A549 (cell line): ENCODE measurements at regions not wholly inside any gene's neighbourhood (a gene's known extent, or its start where the extent isn't known, plus 50 kb on each side); places are given as distances from the start of the nearest gene placed in this dataset.

Source experiments
- CTCF ChIP-seq: fragments of >200 bp; sonication (Bioruptor Twin); formaldehyde crosslinking; IDR thresholded peaks from 3 replicates; pipeline ENCODE4 v1.5.1; 2016
- EHF ChIP-seq: fragments of 250-450 bp; sonication (Bioruptor Pico); IDR thresholded peaks from 2 replicates; pipeline ENCODE4 v1.5.0; 2020; ENCODE audit warnings: mild to moderate bottlenecking
- FOSL2 ChIP-seq, 2 experiments: fragments of 450-650 bp in 1 of 2; fragments of >200 bp in 1 of 2; sonication (Bioruptor Twin) in 1 of 2; formaldehyde crosslinking; IDR thresholded peaks; 2 replicates each; pipeline versions ENCODE4 v1.5.0 to v1.6.1; 2016 to 2020; ENCODE audit warnings: mild to moderate bottlenecking in 1 of 2, moderate library complexity in 1 of 2
- JUN ChIP-seq, 2 experiments: fragments of >200 bp; sonication (Bioruptor Twin); formaldehyde crosslinking; IDR thresholded peaks; 2 replicates in 1 of 2; 3 replicates in 1 of 2; pipeline ENCODE4 v1.6.1; 2016 to 2017
- MAFK ChIP-seq: fragments of 450-650 bp; IDR thresholded peaks from 2 replicates; pipeline ENCODE4 v1.6.1; 2014; ENCODE audit not compliant: partially characterized antibody
- MAX ChIP-seq: IDR thresholded peaks from 2 replicates; pipeline ENCODE4 v1.6.1; 2012
- PBX3 ChIP-seq: IDR thresholded peaks from 2 replicates; pipeline ENCODE4 v1.6.1; 2012
- POLR2A ChIP-seq: IDR thresholded peaks from 2 replicates; pipeline ENCODE4 v1.6.1; 2012; ENCODE audit warnings: mild to moderate bottlenecking, low read length
- RAD21 ChIP-seq, 2 experiments: fragments of >200 bp in 1 of 2; sonication (Bioruptor Twin) in 1 of 2; formaldehyde crosslinking in 1 of 2; IDR thresholded peaks in 1 of 2; conservative IDR thresholded peaks in 1 of 2; 2 replicates in 1 of 2; 3 replicates in 1 of 2; pipeline ENCODE4 v1.6.1; 2012 to 2018; ENCODE audit warnings: inconsistent platforms in 1 of 2
- REST ChIP-seq: fragments of 200-600 bp; sonication (generic); IDR thresholded peaks from 2 replicates; pipeline ENCODE4 v1.6.1; 2016; ENCODE audit warnings: antibody characterized with exemption, mild to moderate bottlenecking, moderate library complexity
- SMC3 ChIP-seq: fragments of >200 bp; sonication (Bioruptor Twin); formaldehyde crosslinking; IDR thresholded peaks from 3 replicates; pipeline ENCODE4 v1.6.1; 2018; ENCODE audit warnings: inconsistent platforms

GRCh38 chr10:80741278-80741677 is 203.6 kb downstream of the SH2D4B start:
- TF ChIP-seq POLR2A = no peak
- no peak for TF ChIP-seq REST
- no peak for TF ChIP-seq CTCF
- no peak for TF ChIP-seq FOSL2 (IDR thresholded peaks at IDR 0.05)
- no peak for TF ChIP-seq FOSL2 (CRISPR knock-in tag; IDR thresholded peaks at IDR 0.05)
- TF ChIP-seq MAFK = no peak
- no peak for TF ChIP-seq PBX3
- TF ChIP-seq RAD21 (conservative IDR thresholded peaks at IDR 0.05 in 1 of 2, IDR thresholded peaks at IDR 0.05 in 1 of 2) = no peak
- TF ChIP-seq EHF (CRISPR knock-in tag) = no peak
- TF ChIP-seq SMC3 = no peak
- TF ChIP-seq JUN (IDR thresholded peaks at IDR 0.05) = no peak
- TF ChIP-seq MAX = no peak
